MM.1S (cell line): ENCODE measurements at regions not wholly inside any gene's neighbourhood (a gene's known extent, or its start where the extent isn't known, plus 50 kb on each side); places are given as distances from the start of the nearest gene placed in this dataset.

Experiments
- EZH2 ChIP-seq: fragments of 300-600 bp; sonication (generic); optimal IDR thresholded peaks from 2 replicates; pipeline ENCODE3; 2017; ENCODE audit warnings: low read depth, mild to moderate bottlenecking, antibody characterized with exemption, low read length, mixed read lengths
- EZH2phosphoT487 ChIP-seq: fragments of 300-600 bp; sonication (generic); IDR thresholded peaks from 2 replicates; pipeline ENCODE4 v1.6.1; 2018; ENCODE audit warnings: antibody characterized with exemption, low read length
- TF ChIP-seq, protein P1 (sequence below): fragments of 300-600 bp; sonication (generic); IDR thresholded peaks from 2 replicates; pipeline ENCODE4 v1.5.1; 2016; ENCODE audit warnings: antibody characterized with exemption, low read length, mixed read lengths

DNA sequence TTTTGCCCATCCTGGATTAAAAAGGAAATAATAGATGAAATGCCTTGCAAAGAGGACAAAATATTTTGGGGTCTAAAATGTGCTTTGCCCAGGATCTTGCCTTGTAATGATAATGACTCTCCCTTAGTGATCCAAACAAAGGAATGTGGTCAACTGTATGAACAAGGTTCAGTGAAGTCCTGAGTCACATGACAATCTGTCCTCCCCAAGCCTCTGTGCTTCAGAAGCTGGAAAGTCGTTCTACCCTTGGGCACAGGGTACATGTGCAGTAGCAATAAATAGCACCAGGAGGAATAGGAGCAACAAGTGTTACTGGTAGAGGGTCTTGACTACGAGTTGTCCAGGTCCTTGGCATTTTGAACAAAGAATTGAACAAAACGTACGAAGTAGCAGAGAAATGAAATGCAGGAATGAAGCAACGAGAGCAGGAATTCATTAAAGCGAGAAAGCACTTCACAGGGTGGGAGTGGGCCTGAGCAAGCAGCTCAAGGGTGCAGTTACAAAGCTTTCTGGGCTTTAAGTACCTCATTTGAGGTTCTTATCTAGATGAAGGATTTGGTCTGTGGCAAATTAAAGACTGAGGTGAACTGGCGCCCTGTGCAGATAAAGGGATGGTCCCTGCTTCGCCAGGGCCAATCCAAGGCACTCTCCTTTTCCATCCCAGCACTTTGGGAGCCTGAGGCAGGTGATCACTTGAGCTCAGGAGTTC, 65.8 kb downstream of the RESF1 start:
- TF ChIP-seq, protein P1, sequence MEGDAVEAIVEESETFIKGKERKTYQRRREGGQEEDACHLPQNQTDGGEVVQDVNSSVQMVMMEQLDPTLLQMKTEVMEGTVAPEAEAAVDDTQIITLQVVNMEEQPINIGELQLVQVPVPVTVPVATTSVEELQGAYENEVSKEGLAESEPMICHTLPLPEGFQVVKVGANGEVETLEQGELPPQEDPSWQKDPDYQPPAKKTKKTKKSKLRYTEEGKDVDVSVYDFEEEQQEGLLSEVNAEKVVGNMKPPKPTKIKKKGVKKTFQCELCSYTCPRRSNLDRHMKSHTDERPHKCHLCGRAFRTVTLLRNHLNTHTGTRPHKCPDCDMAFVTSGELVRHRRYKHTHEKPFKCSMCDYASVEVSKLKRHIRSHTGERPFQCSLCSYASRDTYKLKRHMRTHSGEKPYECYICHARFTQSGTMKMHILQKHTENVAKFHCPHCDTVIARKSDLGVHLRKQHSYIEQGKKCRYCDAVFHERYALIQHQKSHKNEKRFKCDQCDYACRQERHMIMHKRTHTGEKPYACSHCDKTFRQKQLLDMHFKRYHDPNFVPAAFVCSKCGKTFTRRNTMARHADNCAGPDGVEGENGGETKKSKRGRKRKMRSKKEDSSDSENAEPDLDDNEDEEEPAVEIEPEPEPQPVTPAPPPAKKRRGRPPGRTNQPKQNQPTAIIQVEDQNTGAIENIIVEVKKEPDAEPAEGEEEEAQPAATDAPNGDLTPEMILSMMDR, result no peak
- TF ChIP-seq EZH2phosphoT487 (no peak), EZH2 (no peak)
